ENCODE measurements at regions not wholly inside any gene's neighbourhood (a gene's known extent, or its start where the extent isn't known, plus 50 kb on each side); places are given as distances from the start of the nearest gene placed in this dataset.

GRCh38 chr18:43571078-43571689, 293.9 kb upstream of the SYT4 start:
- peak; percentile 58 to 65 for DNase-seq (ENCODE audit: low read depth in 2 of 2)

- DNase-seq (ENCODE audit: low read depth in 2 of 2), result no peak
These were observed 294.9 kb upstream of the SYT4 start for GRCh38 chr18:43572163-43572562.

- DNase-seq (ENCODE audit: low read depth in 2 of 2), result no peak
These were observed 297.7 kb upstream of the SYT4 start for GRCh38 chr18:43574974-43575373.

- no peak for DNase-seq (ENCODE audit: low read depth in 2 of 2)
These were observed 300.9 kb upstream of the SYT4 start for GRCh38 chr18:43578211-43578610.

GRCh38 chr18:43578706-43579105, 301.4 kb upstream of the SYT4 start:
- DNase-seq (ENCODE audit: low read depth in 2 of 2), result peak in 1 of 2 donors; percentile 14

- DNase-seq (ENCODE audit: low read depth in 2 of 2), result peak; percentile 74 to 97
These were observed 304.7 kb upstream of the SYT4 start for GRCh38 chr18:43581936-43582519.

GRCh38 chr18:43587538-43588153, 310.4 kb upstream of the SYT4 start:
- peak; percentile 53 to 54 for DNase-seq (ENCODE audit: low read depth in 2 of 2)

GRCh38 chr18:43588838-43589237, 311.5 kb upstream of the SYT4 start:
- no peak for DNase-seq (ENCODE audit: low read depth in 2 of 2)

- DNase-seq (ENCODE audit: low read depth in 2 of 2), result no peak
These were observed 312.4 kb upstream of the SYT4 start for GRCh38 chr18:43589611-43590151.

GRCh38 chr18:43590182-43590903, 313.1 kb upstream of the SYT4 start:
- no peak for DNase-seq (ENCODE audit: low read depth in 2 of 2)

GRCh38 chr18:43592269-43592668, 315.0 kb upstream of the SYT4 start:
- DNase-seq (ENCODE audit: low read depth in 2 of 2), result no peak

- DNase-seq (ENCODE audit: low read depth in 2 of 2), result peak; percentile 38 to 46
These were observed 318.9 kb upstream of the SYT4 start for GRCh38 chr18:43596105-43596712.

GRCh38 chr18:43601432-43601831, 324.1 kb upstream of the SYT4 start:
- no peak for DNase-seq (ENCODE audit: low read depth in 2 of 2)

- no peak for DNase-seq (ENCODE audit: low read depth in 2 of 2)
These were observed 327.9 kb upstream of the SYT4 start for GRCh38 chr18:43605224-43605623.

GRCh38 chr18:43606795-43607194, 329.5 kb upstream of the SYT4 start:
- DNase-seq (ENCODE audit: low read depth in 2 of 2), result no peak

- peak in 1 of 2 donors; percentile 20 for DNase-seq (ENCODE audit: low read depth in 2 of 2)
These were observed 343.6 kb upstream of the SYT4 start for GRCh38 chr18:43620936-43621335.

GRCh38 chr18:43622024-43622423, 344.7 kb upstream of the SYT4 start:
- DNase-seq (ENCODE audit: low read depth in 2 of 2), result no peak

- no peak for DNase-seq (ENCODE audit: low read depth in 2 of 2)
These were observed 348.3 kb upstream of the SYT4 start for GRCh38 chr18:43625582-43625981.

GRCh38 chr18:43627848-43628530, 350.7 kb upstream of the SYT4 start:
- no peak for DNase-seq (ENCODE audit: low read depth in 2 of 2)

- no peak for DNase-seq (ENCODE audit: low read depth in 2 of 2)
These were observed 357.7 kb upstream of the SYT4 start for GRCh38 chr18:43634994-43635393.

GRCh38 chr18:43635397-43635796, 358.1 kb upstream of the SYT4 start:
- DNase-seq (ENCODE audit: low read depth in 2 of 2), result no peak
